GM12892 (cell line): ENCODE measurements at regions not wholly inside any gene's neighbourhood (a gene's known extent, or its start where the extent isn't known, plus 50 kb on each side); places are given as distances from the start of the nearest gene placed in this dataset.

Experiments used
- POLR2A ChIP-seq: IDR thresholded peaks from 2 replicates; pipeline ENCODE4 v1.6.1; 2011; ENCODE audit warnings: low read depth, low read length, control low read depth
- TAF1 ChIP-seq: IDR thresholded peaks from 2 replicates; pipeline ENCODE4 v1.6.1; 2011; ENCODE audit warnings: low read depth, mild to moderate bottlenecking, control low read depth, low read length, borderline replicate concordance

DNA sequence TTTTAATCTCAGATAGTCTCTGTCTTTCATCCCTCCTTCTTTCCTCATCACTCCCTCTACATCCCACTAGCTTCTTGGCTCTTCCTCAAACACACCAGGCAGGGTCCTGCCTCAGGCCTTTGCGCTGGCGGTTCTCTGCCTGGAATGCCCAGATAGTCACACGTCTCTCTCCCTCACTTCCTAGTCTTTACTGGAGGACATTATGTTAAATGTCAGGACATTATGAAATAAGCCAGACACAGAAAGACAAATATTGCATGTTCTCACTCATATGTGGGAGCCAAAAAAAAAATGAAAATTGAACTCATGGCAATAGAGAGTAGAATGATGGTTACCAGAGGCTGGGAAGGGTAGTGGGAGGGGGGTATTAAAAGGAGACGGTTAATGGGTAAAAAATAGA is 442.0 kb downstream of the MED13L start:
- TF ChIP-seq TAF1 (no peak), POLR2A (no peak)
